NCI-H82 treated with DMSO at 0.1 percent for 48 hours (cell line): ENCODE measurements at regions not wholly inside any gene's neighbourhood (a gene's known extent, or its start where the extent isn't known, plus 50 kb on each side); places are given as distances from the start of the nearest gene placed in this dataset.
"Not testable (repeated sequence)": the region's sequence is repeated elsewhere in the genome, so short reads cannot be mapped to it uniquely, and the experiment has no call there.

Source experiments
- DNase-seq: peaks from one replicate; lab custom pipeline; 2025; ENCODE audit not compliant: unreplicated experiment; lab: John Stamatoyannopoulos, UW

GRCh38 chr14:105600195-105600938 is 74.0 kb downstream of the TMEM121 start:
- DNase-seq: not testable (repeated sequence)

- no peak for DNase-seq
These were observed 74.6 kb downstream of the TMEM121 start for GRCh38 chr14:105600939-105601359.

GRCh38 chr14:105601360-105602242 is 75.2 kb downstream of the TMEM121 start:
- DNase-seq: no peak

- no peak for DNase-seq
These were observed 75.9 kb downstream of the TMEM121 start for GRCh38 chr14:105602243-105602750.

- DNase-seq: no peak
These were observed 76.7 kb downstream of the TMEM121 start for GRCh38 chr14:105602799-105603793.

GRCh38 chr14:105604531-105605463 is 78.4 kb downstream of the TMEM121 start:
- not testable (repeated sequence) for DNase-seq

GRCh38 chr14:105605464-105606304 is 79.3 kb downstream of the TMEM121 start:
- no peak for DNase-seq

- not testable (repeated sequence) for DNase-seq
These were observed 80.1 kb downstream of the TMEM121 start for GRCh38 chr14:105606305-105606975.

- DNase-seq: not testable (repeated sequence)
These were observed 80.6 kb downstream of the TMEM121 start for GRCh38 chr14:105607025-105607424.

GRCh38 chr14:105614987-105615386 is 88.6 kb downstream of the TMEM121 start:
- not testable (repeated sequence) for DNase-seq

- not testable (repeated sequence) for DNase-seq
These were observed 89.8 kb downstream of the TMEM121 start for GRCh38 chr14:105615986-105616801.

GRCh38 chr14:105616802-105617192 is 90.4 kb downstream of the TMEM121 start:
- no peak for DNase-seq

GRCh38 chr14:105617201-105617777 is 90.9 kb downstream of the TMEM121 start:
- no peak for DNase-seq

GRCh38 chr14:105617805-105618204 is 91.4 kb downstream of the TMEM121 start:
- not testable (repeated sequence) for DNase-seq

- DNase-seq: not testable (repeated sequence)
These were observed 92.9 kb downstream of the TMEM121 start for GRCh38 chr14:105619324-105619723.

- not testable (repeated sequence) for DNase-seq
These were observed 93.9 kb downstream of the TMEM121 start for GRCh38 chr14:105620178-105620864.
